ENCODE measurements at regions not wholly inside any gene's neighbourhood (a gene's known extent, or its start where the extent isn't known, plus 50 kb on each side); places are given as distances from the start of the nearest gene placed in this dataset.

- H3K27me3 Mint-ChIP-seq: no peaks in the 10 kb centered on the region
- Histone ChIP-seq H4K20me1 (ENCODE audit: control insufficient read depth, insufficient read depth, low read length, poor library complexity, severe bottlenecking) (no peaks in the 10 kb centered on the region), H3K4me2 (replicated peaks; ENCODE audit: low read depth, low read length, poor library complexity, severe bottlenecking) (no peak overlapping the region), H3K4me3 (ENCODE audit: control extremely low read depth in 1 of 5, extremely low read depth in 1 of 5, insufficient read depth in 1 of 5, low read depth in 2 of 5, low read length in 4 of 5) (no peak overlapping the region), H3K9ac (ENCODE audit: low read length) (no peak overlapping the region), H3K9me3 (ENCODE audit: control extremely low read depth in 1 of 3, control insufficient read depth in 2 of 3, insufficient read depth in 1 of 3, low read length in 2 of 3) (no peaks in the 10 kb centered on the region), H3K36me3 (replicated peaks in 1 of 2; ENCODE audit: control extremely low read depth in 1 of 2, control insufficient read depth in 1 of 2, extremely low read depth in 1 of 2, insufficient read depth in 2 of 2, low read length in 1 of 2) (no peaks in the 10 kb centered on the region), H2AFZ (ENCODE audit: insufficient read depth, low read depth, low read length, poor library complexity, severe bottlenecking) (no peak overlapping the region), H3K79me2 (ENCODE audit: control insufficient read depth, insufficient read depth, low read length) (no peaks in the 10 kb centered on the region), H3K27me3 (replicated peaks in 1 of 4; ENCODE audit: control extremely low read depth in 1 of 4, control insufficient read depth in 3 of 4, insufficient read depth in 4 of 4, low read length in 3 of 4) (no peaks in the 10 kb centered on the region), H3K27ac (ENCODE audit: low read length in 2 of 2) (no peak overlapping the region), H3K4me1 (ENCODE audit: control insufficient read depth in 2 of 2, insufficient read depth in 2 of 2, low read length in 2 of 2) (no peaks in the 10 kb centered on the region)
- H3K4me3 Mint-ChIP-seq: no peak overlapping the region
- no peak overlapping the region for H3K27ac Mint-ChIP-seq
- ATAC-seq (ENCODE audit: low read depth): no peak
- TF ChIP-seq EZH2 (IDR thresholded peaks at IDR 0.05; ENCODE audit: borderline replicate concordance, insufficient read depth, low read depth, low read length, poor library complexity, severe bottlenecking) (no peak), CTCF (IDR thresholded peaks at IDR 0.05) (no peak)
- no peaks in the 10 kb centered on the region for H3K4me1 Mint-ChIP-seq
- DNase-seq: no peak
- WGBS (ENCODE audit: insufficient coverage): no CpG with 5 or more reads among the region's 1 CpG
- intact Hi-C loops (cut with micrococcal nuclease): no loop called here
- ChIA-PET CTCF (no interaction called here), POLR2A (no interaction called here)
- no peaks in the 10 kb centered on the region for H3K9me3 Mint-ChIP-seq (ENCODE audit: insufficient read depth)
Measured at GRCh38 chr2:142670362-142670761, 207.1 kb upstream of the KYNU start.

DNA sequence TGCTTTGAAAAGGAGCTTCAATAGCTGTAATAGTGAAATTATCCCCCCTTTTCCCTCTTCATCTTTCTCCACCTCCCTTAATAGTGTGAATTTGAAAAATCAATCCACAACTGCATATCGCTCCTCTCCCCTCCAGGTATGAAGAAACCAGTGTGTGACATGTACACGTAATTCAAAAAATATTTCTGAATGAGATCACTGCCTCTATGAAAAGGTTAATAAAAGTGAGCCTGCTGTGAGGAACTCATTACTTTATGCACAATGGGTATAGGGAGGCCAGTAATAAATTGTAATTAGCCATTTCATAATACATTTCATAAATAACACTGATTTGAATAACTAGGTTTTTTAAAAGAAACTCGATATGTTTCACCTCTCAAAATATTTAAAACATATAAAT, 209.0 kb upstream of the KYNU start:
- Histone ChIP-seq H3K9me3 (ENCODE audit: control extremely low read depth in 1 of 3, control insufficient read depth in 2 of 3, insufficient read depth in 1 of 3, low read length in 2 of 3) (no peaks in the 10 kb centered on the region), H3K4me2 (replicated peaks; ENCODE audit: low read depth, low read length, poor library complexity, severe bottlenecking) (no peak overlapping the region), H3K36me3 (replicated peaks in 1 of 2; ENCODE audit: control extremely low read depth in 1 of 2, control insufficient read depth in 1 of 2, extremely low read depth in 1 of 2, insufficient read depth in 2 of 2, low read length in 1 of 2) (no peaks in the 10 kb centered on the region), H3K4me1 (ENCODE audit: control insufficient read depth in 2 of 2, insufficient read depth in 2 of 2, low read length in 2 of 2) (no peaks in the 10 kb centered on the region), H3K79me2 (ENCODE audit: control insufficient read depth, insufficient read depth, low read length) (no peaks in the 10 kb centered on the region), H3K27me3 (replicated peaks in 1 of 4; ENCODE audit: control extremely low read depth in 1 of 4, control insufficient read depth in 3 of 4, insufficient read depth in 4 of 4, low read length in 3 of 4) (no peaks in the 10 kb centered on the region), H3K4me3 (ENCODE audit: control extremely low read depth in 1 of 5, extremely low read depth in 1 of 5, insufficient read depth in 1 of 5, low read depth in 2 of 5, low read length in 4 of 5) (no peak overlapping the region), H4K20me1 (ENCODE audit: control insufficient read depth, insufficient read depth, low read length, poor library complexity, severe bottlenecking) (no peaks in the 10 kb centered on the region), H3K9ac (ENCODE audit: low read length) (no peak overlapping the region), H3K27ac (ENCODE audit: low read length in 2 of 2) (no peak overlapping the region), H2AFZ (ENCODE audit: insufficient read depth, low read depth, low read length, poor library complexity, severe bottlenecking) (no peak overlapping the region)
- Mint-ChIP-seq H3K4me1 (no peaks in the 10 kb centered on the region), H3K4me3 (no peak overlapping the region), H3K27ac (no peak overlapping the region), H3K27me3 (no peaks in the 10 kb centered on the region), H3K9me3 (ENCODE audit: insufficient read depth) (no peaks in the 10 kb centered on the region)
- TF ChIP-seq EZH2 (IDR thresholded peaks at IDR 0.05; ENCODE audit: borderline replicate concordance, insufficient read depth, low read depth, low read length, poor library complexity, severe bottlenecking): no peak
- TF ChIP-seq CTCF (IDR thresholded peaks at IDR 0.05): no peak
- no CpG with 5 or more reads among the region's 3 CpGs for WGBS (ENCODE audit: insufficient coverage)
- ChIA-PET CTCF (no interaction called here), POLR2A (no interaction called here)
- intact Hi-C loops (cut with micrococcal nuclease): no loop called here
- DNase-seq (no peak), ATAC-seq (ENCODE audit: low read depth) (no peak)

Measured in B cell (primary cell).